ENCODE measurements at regions not wholly inside any gene's neighbourhood (a gene's known extent, or its start where the extent isn't known, plus 50 kb on each side); places are given as distances from the start of the nearest gene placed in this dataset.

- no peak for TF ChIP-seq POLR2A (IDR thresholded peaks at IDR 0.05)
- TF ChIP-seq, protein P1, sequence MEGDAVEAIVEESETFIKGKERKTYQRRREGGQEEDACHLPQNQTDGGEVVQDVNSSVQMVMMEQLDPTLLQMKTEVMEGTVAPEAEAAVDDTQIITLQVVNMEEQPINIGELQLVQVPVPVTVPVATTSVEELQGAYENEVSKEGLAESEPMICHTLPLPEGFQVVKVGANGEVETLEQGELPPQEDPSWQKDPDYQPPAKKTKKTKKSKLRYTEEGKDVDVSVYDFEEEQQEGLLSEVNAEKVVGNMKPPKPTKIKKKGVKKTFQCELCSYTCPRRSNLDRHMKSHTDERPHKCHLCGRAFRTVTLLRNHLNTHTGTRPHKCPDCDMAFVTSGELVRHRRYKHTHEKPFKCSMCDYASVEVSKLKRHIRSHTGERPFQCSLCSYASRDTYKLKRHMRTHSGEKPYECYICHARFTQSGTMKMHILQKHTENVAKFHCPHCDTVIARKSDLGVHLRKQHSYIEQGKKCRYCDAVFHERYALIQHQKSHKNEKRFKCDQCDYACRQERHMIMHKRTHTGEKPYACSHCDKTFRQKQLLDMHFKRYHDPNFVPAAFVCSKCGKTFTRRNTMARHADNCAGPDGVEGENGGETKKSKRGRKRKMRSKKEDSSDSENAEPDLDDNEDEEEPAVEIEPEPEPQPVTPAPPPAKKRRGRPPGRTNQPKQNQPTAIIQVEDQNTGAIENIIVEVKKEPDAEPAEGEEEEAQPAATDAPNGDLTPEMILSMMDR (IDR thresholded peaks at IDR 0.05) = no peak
These were observed 705.1 kb upstream of the GCFC2 start for GRCh38 chr2:76415821-76416220.
